Calu3 (cell line): ENCODE measurements at regions not wholly inside any gene's neighbourhood (a gene's known extent, or its start where the extent isn't known, plus 50 kb on each side); places are given as distances from the start of the nearest gene placed in this dataset.

ENCODE experiments used
- BruUV-seq: library from RNA; stranded (reverse); fragments of 400-500 nt; replicated peaks from 2 replicates; lab custom pipeline; 2021; lab: Mats Ljungman, UMichigan
- CTCF ChIA-PET: fragments of 300-600 bp; sonication (Branson Sonifier 250); formaldehyde crosslinking; loops from one replicate; lab custom pipeline; 2022; ENCODE audit warnings: antibody characterized with exemption; lab: Charles Lee
- DNase-seq: peaks from one replicate; pipeline ENCODE4 v3.0.0; 2022
- H3K27ac Mint-ChIP-seq: one replicate; pipeline ENCODE4 v1.8.0; 2022; ENCODE audit warnings: mixed read lengths; ENCODE audit not compliant: unreplicated experiment
- H3K27me3 Mint-ChIP-seq: one replicate; pipeline ENCODE4 v1.8.0; 2022; ENCODE audit warnings: mixed read lengths; ENCODE audit not compliant: unreplicated experiment
- H3K36me3 Mint-ChIP-seq: one replicate; pipeline ENCODE4 v1.8.0; 2022; ENCODE audit warnings: mild to moderate bottlenecking, moderate library complexity, mixed read lengths; ENCODE audit not compliant: insufficient read depth, unreplicated experiment
- H3K4me1 Mint-ChIP-seq: one replicate; pipeline ENCODE4 v1.8.0; 2022; ENCODE audit warnings: mild to moderate bottlenecking, low read depth, mixed read lengths; ENCODE audit not compliant: unreplicated experiment
- H3K4me3 Mint-ChIP-seq: one replicate; pipeline ENCODE4 v1.8.0; 2022; ENCODE audit warnings: mild to moderate bottlenecking, low read depth, moderate library complexity, mixed read lengths; ENCODE audit not compliant: unreplicated experiment
- H3K9me3 Mint-ChIP-seq: one replicate; pipeline ENCODE4 v1.8.0; 2022; ENCODE audit warnings: low read depth, mixed read lengths; ENCODE audit not compliant: unreplicated experiment
- CTCF ChIP-seq: fragments of 200-600 bp; IDR thresholded peaks from one replicate; pipeline ENCODE4 v1.8.0; 2022; ENCODE audit warnings: antibody characterized with exemption; ENCODE audit not compliant: unreplicated experiment
- intact Hi-C: fragments of 100-400 bp; cut with micrococcal nuclease; formaldehyde crosslinking; loops from one replicate; pipeline ENCODE4 v1.10.0; 2022; ENCODE audit not compliant: unreplicated experiment

- H3K4me1 Mint-ChIP-seq: no peaks in the 10 kb centered on the region
- CTCF ChIA-PET: interaction anchor here (0.6 kb wide), 1 partner anchor 551 kb away, joined by 3 read pairs; no protein-coding TSS in a partner anchor
- no peak for DNase-seq
- no peak overlapping the region for H3K27ac Mint-ChIP-seq
- H3K27me3 Mint-ChIP-seq: peaks cover 15% of the 10 kb centered on the region
- H3K36me3 Mint-ChIP-seq: no peaks in the 10 kb centered on the region
- peaks cover 3% of the 10 kb centered on the region for H3K9me3 Mint-ChIP-seq
- intact Hi-C loops: no loop called here
- no peak overlapping the region for H3K4me3 Mint-ChIP-seq
- no TSS peak for BruUV-seq
- no peak for TF ChIP-seq CTCF
Observed at GRCh38 chr20:46823271-46823751, 71.3 kb upstream of the EYA2 start.

DNA sequence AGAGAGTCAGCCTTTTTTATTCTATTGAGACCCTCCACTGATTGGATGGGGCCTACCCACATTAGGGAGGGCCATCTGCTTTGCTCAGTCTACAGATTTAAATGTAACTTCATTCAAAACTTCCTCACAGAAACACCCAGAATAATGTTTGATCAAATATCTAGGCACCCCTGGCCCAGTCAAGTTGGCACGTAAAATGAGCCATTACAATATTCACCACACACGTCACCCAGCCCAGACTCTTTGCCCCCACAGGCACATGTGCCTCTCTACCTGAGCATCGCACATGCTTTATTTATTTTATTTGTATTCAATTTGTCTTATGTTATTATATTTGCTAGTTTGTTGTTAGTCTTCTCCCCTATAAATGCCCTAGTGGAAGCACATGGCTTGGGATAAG is 70.9 kb upstream of the EYA2 start:
- CTCF ChIA-PET: interaction anchor here (0.6 kb wide), 1 partner anchor 551 kb away, joined by 3 read pairs; no protein-coding TSS in a partner anchor
- intact Hi-C loops: no loop called here
- no peak overlapping the region for H3K27ac Mint-ChIP-seq
- H3K4me1 Mint-ChIP-seq: no peaks in the 10 kb centered on the region
- H3K27me3 Mint-ChIP-seq: peaks cover 19% of the 10 kb centered on the region
- H3K9me3 Mint-ChIP-seq: peaks cover 3% of the 10 kb centered on the region
- no peaks in the 10 kb centered on the region for H3K36me3 Mint-ChIP-seq
- H3K4me3 Mint-ChIP-seq: no peak overlapping the region
- no peak for DNase-seq
- no TSS peak for BruUV-seq
- no peak for TF ChIP-seq CTCF

- H3K4me3 Mint-ChIP-seq: no peak overlapping the region
- H3K36me3 Mint-ChIP-seq: no peaks in the 10 kb centered on the region
Observed at GRCh38 chr20:46826343-46826984, 68.2 kb upstream of the EYA2 start.

DNA sequence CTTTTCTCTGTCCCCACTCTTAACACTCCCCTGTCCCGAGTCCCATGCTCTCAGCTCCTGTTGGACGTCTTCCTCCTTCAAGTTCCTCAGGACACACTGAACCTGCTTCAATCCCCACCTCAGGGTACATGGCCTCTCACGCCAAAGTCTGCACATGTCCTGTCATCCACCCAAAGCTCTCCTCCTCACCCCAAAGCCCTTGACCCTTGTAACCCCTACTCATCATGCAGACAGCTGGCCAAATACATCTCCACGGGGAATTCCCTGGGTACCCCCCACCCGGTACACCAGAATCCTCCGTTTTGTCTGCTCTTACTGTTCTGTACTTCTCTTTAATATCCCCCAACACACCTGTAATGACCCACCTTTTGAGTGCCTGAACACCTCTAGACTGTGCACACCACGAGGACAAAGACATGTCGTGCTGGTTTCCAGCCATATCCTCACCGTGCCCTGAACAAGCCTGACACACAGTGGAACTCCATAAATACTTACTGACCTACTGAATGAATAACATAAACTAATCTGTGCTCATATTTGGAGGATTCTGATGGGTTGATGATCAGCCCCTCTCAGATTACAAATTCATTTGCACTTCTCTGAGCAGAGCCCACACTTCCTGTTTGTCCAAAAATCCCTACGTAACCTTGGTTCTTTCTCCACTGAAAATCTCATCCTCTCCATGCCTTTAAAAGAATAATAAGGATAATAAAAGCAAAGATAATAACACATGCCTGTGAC is 66.8 kb upstream of the EYA2 start:
- peaks cover 28% of the 10 kb centered on the region for H3K27me3 Mint-ChIP-seq

More at GRCh38 chr20:46826343-46826984, 68.2 kb upstream of the EYA2 start:
- Mint-ChIP-seq H3K4me1 (no peaks in the 10 kb centered on the region), H3K27ac (no peak overlapping the region), H3K27me3 (peaks cover 28% of the 10 kb centered on the region), H3K9me3 (peaks cover 3% of the 10 kb centered on the region)
- intact Hi-C loops: no loop called here
- DNase-seq: no peak
- CTCF ChIA-PET: interaction anchor here (1.6 kb wide), 1 partner anchor 12 kb away, joined by 3 read pairs; no protein-coding TSS in a partner anchor
- no TSS peak for BruUV-seq
- no peak for TF ChIP-seq CTCF

More for the DNA sequence above, 66.8 kb upstream of the EYA2 start:
- CTCF ChIA-PET: interaction anchor here (1.6 kb wide), 1 partner anchor 13 kb away, joined by 3 read pairs; no protein-coding TSS in a partner anchor
- Mint-ChIP-seq H3K4me3 (no peak overlapping the region), H3K27ac (no peak overlapping the region), H3K4me1 (no peaks in the 10 kb centered on the region), H3K9me3 (peaks cover 3% of the 10 kb centered on the region), H3K36me3 (no peaks in the 10 kb centered on the region)
- TF ChIP-seq CTCF: no peak
- intact Hi-C loops: no loop called here
- no TSS peak for BruUV-seq
- no peak for DNase-seq
